DMS79 (cell line): ENCODE measurements at regions not wholly inside any gene's neighbourhood (a gene's known extent, or its start where the extent isn't known, plus 50 kb on each side); places are given as distances from the start of the nearest gene placed in this dataset.
"Not testable (repeated sequence)": the region's sequence is repeated elsewhere in the genome, so short reads cannot be mapped to it uniquely, and the experiment has no call there.

Experiments
- DNase-seq: peaks from one replicate; lab custom pipeline; 2025; lab: John Stamatoyannopoulos, UW

- no peak for DNase-seq
Observed at GRCh38 chr11:87754685-87755084, 420.6 kb downstream of the RAB38 start.

- DNase-seq = no peak
Observed at GRCh38 chr11:87753143-87753542, 422.1 kb downstream of the RAB38 start.

- no peak for DNase-seq
Observed at GRCh38 chr11:87743007-87743406, 432.2 kb downstream of the RAB38 start.

- DNase-seq = no peak
Observed at GRCh38 chr11:87740968-87741367, 434.3 kb downstream of the RAB38 start.

GRCh38 chr11:87740451-87740850, 434.8 kb downstream of the RAB38 start:
- no peak for DNase-seq

GRCh38 chr11:87739766-87740165, 435.5 kb downstream of the RAB38 start:
- DNase-seq = no peak

DNA sequence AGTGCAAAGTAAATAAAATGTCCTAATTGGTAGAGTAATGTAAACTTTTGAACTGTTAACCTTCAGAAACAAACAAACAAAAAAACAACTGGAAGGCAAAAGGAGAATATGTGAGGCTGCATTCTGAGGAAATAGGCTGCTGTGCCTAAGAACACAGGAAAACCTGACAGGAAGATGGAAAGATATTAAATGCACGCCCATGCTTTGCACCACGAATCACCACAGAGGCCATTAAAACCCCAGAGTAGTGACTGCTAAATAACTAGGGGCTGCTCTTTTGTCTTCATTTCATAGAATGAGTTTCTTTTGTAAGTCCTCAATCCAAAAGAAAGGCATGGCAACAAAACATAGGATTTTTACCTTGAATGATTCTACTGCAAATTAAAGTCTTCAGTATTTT, 436.0 kb downstream of the RAB38 start:
- DNase-seq = no peak

GRCh38 chr11:87736928-87737327, 438.3 kb downstream of the RAB38 start:
- no peak for DNase-seq

GRCh38 chr11:87726506-87726905, 448.7 kb downstream of the RAB38 start:
- no peak for DNase-seq

DNA sequence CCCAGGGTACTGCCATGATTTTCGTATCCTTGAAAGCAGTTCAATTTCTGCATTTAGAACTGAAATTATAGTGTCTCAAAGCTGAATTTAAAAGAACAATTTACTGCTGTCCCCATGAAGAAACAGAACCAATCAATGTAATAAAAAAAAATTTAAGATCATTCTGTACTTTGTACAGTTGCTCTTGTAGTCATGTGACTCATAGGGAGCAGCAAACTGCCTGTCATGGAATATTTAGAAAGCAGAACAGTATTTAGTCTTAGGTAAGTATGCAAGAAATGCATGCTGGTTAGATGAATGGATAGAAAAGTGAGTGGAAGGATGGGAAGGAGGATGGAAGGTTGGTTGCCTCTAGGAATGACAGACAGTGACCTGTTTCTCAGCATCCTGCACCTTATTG, 450.9 kb downstream of the RAB38 start:
- no peak for DNase-seq

- DNase-seq = no peak
Observed at GRCh38 chr11:87722756-87723565, 452.3 kb downstream of the RAB38 start.

- no peak for DNase-seq
Observed at GRCh38 chr11:87719326-87720073, 455.7 kb downstream of the RAB38 start.

DNA sequence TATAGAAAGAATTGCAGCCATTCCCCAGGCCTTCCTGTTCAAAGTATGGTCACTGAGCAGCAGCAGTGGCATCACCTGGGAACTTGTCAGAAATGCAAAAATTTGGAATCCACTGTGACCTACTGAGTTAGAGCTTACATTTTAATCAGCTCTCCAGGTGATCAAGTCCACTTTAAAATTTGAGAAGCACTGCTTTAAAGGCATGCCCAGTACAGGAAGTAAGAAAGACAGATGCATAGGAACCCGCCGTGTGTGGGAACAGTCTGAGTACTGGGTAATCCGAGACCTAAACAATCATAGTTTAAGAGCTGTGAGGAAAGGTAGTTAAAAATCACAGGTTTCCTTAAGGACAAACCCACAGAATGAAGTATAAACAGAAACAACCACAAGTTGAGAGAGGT, 462.4 kb downstream of the RAB38 start:
- DNase-seq = no peak

DNA sequence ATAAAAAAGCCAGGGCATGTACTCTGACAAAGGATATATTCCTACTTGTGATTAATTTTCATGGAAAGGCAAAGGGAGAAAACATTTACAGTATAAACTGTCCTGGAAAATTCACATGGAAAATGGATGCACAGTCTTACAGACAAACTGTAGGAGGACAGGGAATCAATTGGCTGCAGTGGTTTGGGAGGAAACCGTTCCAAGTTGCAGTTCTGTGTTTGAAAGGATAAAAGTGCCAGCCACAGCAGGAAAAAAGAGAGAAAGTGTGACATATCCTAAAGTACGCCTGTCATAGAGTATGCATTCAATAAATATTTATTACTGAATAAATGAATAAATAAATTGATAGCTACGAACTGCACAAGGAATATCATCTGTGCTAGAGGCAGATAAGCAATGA, 462.9 kb downstream of the RAB38 start:
- DNase-seq = no peak

DNA sequence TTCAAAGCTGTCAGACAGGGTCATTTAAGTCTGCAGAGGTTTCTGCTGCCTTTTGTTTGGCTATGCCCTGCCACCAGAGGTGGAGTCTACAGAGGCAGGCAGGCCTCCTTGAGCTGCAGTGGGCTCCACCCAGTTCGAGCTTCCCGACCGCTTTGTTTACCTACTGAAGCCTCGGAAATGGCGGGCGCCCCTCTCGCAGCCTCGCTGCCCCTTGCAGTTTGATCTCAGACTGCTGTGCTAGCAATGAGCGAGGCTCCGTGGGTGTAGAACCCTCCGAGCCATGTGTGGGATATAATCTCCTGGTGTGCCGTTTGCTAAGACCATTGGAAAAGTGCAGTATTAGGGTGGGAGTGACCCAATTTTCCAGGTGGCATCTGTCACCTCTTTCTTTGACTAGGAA, 471.7 kb downstream of the RAB38 start:
- not testable (repeated sequence) for DNase-seq

- no peak for DNase-seq
Observed at GRCh38 chr11:87675993-87676392, 499.2 kb downstream of the RAB38 start.

DNA sequence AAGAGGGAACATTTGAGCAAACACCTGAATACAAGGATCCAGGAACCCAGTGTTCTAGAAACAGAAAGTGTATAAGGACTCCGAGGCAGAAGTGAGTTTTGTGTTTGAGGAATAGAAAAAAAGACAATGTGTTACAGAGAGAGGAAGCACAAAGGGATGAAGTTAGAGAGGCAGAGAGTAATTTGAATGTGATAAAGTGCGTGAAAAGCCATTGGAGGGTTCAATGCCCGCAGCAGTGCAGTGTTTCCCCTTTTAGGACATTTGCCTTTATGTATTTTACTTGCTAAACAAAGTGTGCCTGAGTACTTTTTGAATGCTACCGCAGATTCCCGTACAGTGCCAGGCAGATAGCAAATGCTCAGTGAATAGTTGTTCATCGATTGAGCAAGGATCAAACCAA, 508.5 kb downstream of the RAB38 start:
- DNase-seq = no peak

DNA sequence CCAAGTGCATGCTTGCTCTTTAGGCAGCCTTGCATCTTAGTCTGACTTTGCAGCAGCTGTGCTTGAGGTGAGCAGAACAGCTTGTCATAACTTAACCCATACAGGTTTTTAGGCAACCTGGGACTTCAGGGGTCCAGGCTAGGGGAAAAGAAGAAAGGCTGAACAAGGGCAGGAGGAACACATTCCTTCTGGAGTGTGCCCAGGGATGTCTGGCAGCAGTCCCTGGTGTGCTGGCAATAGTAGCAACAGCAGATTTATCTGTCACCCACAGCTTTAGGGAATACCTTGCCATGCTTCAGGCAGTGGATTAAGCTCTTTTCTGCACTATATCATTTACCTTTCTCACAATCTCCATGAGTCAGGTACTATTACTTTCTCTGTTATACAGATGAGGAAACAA, 513.0 kb downstream of the RAB38 start:
- no peak for DNase-seq

DNA sequence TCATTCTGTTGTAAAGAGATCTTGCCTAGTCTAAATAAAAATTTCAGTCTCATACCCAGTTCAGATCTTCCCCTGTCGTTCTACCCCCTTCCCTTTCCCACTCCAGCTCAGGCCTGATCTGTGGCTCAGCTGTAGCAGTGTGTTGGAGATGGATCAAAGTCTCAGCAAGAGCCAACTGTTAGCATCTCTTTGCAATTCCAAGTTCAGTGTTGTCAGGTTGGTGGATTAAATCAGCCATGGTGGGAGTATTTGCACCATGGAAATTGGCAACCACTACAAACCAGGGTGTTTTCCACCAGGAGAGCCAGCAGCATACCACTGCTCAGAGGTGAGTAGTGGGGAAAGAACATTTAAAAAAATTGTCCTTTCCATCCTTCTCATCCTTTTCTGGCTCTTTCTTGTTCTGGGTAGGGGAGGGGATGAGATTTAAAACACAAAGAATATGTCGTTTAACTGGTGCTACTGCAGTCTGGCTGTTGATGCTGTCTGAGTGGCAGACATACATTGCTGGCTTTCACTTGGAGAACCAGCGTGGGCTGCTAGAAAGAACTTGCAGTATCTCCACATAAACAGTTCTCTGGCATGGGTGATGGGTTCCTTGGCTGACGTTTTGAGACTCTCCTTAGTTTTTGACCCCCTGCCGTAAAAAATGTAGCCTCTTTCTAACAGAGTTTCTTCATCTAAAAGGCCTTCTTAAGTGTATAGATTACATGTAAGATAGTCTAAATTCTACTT, 514.1 kb downstream of the RAB38 start:
- DNase-seq = no peak

- no peak for DNase-seq
Observed at GRCh38 chr11:87659807-87660206, 515.4 kb downstream of the RAB38 start.

- DNase-seq = no peak
Observed at GRCh38 chr11:87645626-87646025, 529.6 kb downstream of the RAB38 start.

DNA sequence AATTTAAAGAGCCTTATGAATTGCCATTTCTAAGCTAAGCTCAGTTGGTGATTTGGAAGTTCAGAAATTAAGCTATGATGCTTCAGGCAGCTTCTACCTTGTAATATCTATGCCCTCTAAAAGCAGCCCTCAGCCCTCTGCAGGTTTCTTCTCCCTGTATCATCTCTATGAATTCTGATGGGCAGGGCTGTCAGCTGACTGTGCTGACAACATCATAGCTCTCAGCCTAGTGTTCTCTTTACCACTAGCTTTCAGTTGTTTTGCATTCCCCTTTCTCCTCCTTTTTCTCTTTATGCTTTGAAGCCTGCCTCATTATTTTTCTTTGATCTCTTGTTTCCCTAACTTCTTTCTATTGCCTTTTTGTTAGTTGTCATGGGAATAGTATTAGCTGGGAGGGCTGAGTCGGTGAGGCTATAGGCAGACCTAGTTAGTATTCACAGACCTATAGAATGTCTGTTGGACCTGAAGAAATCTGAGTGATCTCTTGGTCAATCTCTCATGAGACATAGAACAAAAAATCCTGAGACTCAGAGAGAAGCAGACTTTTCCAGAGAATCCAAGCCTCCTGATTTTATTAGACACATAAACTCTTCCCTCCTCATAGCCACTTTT, 535.4 kb downstream of the RAB38 start:
- DNase-seq = no peak
